Tibial nerve (tissue), 4 donors: ENCODE measurements at regions not wholly inside any gene's neighbourhood (a gene's known extent, or its start where the extent isn't known, plus 50 kb on each side); places are given as distances from the start of the nearest gene placed in this dataset.

Source experiments
- DNase-seq, 2 donors: peaks; one replicate each; pipeline ENCODE4 v3.0.0-alpha.2; 2019; ENCODE audit warnings: low spot score in 2 of 2
- H3K27ac ChIP-seq, 4 donors: fragments of 200-600 bp; sonication (generic) in 3 of 4; one replicate each; pipeline ENCODE4 v1.5.1; 2017 to 2019; ENCODE audit warnings: mild to moderate bottlenecking in 1 of 4
- H3K27me3 ChIP-seq, 2 donors: fragments of 200-600 bp; sonication (generic) in 1 of 2; one replicate each; pipeline versions ENCODE4 v1.5.1 to v1.6.0; 2017 to 2019
- H3K36me3 ChIP-seq, 3 donors: fragments of 200-600 bp; sonication (generic); one replicate each; pipeline ENCODE4 v1.5.1; 2018 to 2019
- H3K4me1 ChIP-seq, 4 donors: fragments of 200-600 bp; sonication (generic) in 3 of 4; one replicate each; pipeline ENCODE4 v1.5.1; 2017 to 2019
- H3K4me3 ChIP-seq, 4 donors: fragments of 200-600 bp; sonication (generic) in 3 of 4; one replicate each; pipeline ENCODE4 v1.5.1; 2017 to 2019; ENCODE audit warnings: mild to moderate bottlenecking in 1 of 4, moderate library complexity in 1 of 4
- H3K9me3 ChIP-seq, 4 donors: fragments of 200-600 bp; sonication (generic) in 3 of 4; one replicate each; pipeline ENCODE4 v1.5.1; 2017 to 2019
- EP300 ChIP-seq, 2 donors: sonication (generic); formaldehyde crosslinking; IDR thresholded peaks; one replicate each; pipeline ENCODE4 v1.6.1; 2017; ENCODE audit warnings: antibody characterized with exemption in 2 of 2, mild to moderate bottlenecking in 1 of 2
- POLR2A ChIP-seq, 2 donors: fragments of 450-650 bp; IDR thresholded peaks; one replicate each; pipeline ENCODE4 v1.6.1; 2017; ENCODE audit warnings: antibody characterized with exemption in 2 of 2, mild to moderate bottlenecking in 2 of 2, moderate library complexity in 2 of 2
- WGBS, 2 donors: methylation state at CpG; one replicate each; pipeline ENCODE4 v1.1.5; 2018; 5-methylcytosine and 5-hydroxymethylcytosine counted together
- TF ChIP-seq, protein P1 (sequence below), 5 experiments: fragments of 200-600 bp in 3 of 5; fragments of 450-650 bp in 2 of 5; sonication (generic) in 3 of 5; IDR thresholded peaks; one replicate each; pipeline ENCODE4 v1.5.1; 2016 to 2019; ENCODE audit warnings: antibody characterized with exemption in 5 of 5, mild to moderate bottlenecking in 3 of 5, moderate library complexity in 2 of 5

DNA sequence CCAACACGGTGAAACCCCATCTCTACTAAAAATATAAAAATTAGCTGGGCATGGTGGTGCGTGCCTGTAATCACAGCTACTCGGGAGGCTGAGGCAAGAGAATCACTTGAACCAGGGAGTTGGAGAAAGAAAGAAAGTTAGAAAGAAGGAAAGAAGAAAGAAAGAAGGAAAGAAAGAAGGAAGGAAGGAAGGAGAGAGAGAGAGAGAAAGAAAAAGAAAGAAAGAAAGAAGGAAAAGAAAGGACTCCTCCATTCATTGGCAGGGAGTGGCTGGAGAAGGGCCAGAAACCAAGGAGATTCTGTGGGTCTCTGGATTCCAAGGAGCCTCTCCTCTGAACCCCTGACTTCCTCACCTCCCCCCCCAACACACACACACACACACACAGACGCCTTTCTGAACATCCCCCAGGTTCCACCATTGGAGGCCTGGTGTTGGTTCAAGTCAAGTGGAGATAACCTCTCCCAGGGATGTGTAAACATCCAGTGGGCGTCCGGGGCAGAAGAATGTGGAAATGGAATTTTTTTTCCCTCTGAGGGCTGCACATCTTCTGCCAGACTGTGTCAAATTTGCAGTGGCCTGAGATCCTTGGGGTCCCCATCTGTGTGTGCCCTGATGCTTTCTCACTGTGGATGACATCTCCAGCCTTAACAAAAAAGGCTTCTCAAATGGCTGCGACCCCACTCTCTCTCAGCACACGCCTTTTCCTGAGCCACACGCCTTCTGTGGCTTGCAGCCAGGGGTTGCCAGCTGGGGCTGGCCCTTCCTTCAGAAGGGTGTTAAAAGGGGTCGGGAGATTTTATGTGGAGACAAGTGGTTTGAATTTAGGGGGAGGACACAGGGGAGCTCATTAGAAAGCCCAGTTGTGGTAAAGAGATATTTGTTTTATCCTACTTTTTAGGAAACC lies 109.3 kb upstream of the HAND1 start:
- H3K36me3 ChIP-seq: no peaks in the 10 kb centered on the region
- TF ChIP-seq, protein P1, sequence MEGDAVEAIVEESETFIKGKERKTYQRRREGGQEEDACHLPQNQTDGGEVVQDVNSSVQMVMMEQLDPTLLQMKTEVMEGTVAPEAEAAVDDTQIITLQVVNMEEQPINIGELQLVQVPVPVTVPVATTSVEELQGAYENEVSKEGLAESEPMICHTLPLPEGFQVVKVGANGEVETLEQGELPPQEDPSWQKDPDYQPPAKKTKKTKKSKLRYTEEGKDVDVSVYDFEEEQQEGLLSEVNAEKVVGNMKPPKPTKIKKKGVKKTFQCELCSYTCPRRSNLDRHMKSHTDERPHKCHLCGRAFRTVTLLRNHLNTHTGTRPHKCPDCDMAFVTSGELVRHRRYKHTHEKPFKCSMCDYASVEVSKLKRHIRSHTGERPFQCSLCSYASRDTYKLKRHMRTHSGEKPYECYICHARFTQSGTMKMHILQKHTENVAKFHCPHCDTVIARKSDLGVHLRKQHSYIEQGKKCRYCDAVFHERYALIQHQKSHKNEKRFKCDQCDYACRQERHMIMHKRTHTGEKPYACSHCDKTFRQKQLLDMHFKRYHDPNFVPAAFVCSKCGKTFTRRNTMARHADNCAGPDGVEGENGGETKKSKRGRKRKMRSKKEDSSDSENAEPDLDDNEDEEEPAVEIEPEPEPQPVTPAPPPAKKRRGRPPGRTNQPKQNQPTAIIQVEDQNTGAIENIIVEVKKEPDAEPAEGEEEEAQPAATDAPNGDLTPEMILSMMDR (IDR thresholded peaks at IDR 0.05): no peak
- TF ChIP-seq POLR2A (IDR thresholded peaks at IDR 0.05) (no peak), EP300 (IDR thresholded peaks at IDR 0.05) (no peak)
- WGBS, 2 donors: 32 to 37% methylated on average over 10 of the region's 10 CpGs
- H3K4me1 ChIP-seq: peaks cover 0 to 4% (median 0%) of the 10 kb centered on the region in 4 donors
- H3K4me3 ChIP-seq: no peak overlapping the region
- DNase-seq: no peak
- peaks cover 0 to 13% of the 10 kb centered on the region in 2 donors for H3K27me3 ChIP-seq
- no peaks in the 10 kb centered on the region for H3K9me3 ChIP-seq
- no peak overlapping the region for H3K27ac ChIP-seq

DNA sequence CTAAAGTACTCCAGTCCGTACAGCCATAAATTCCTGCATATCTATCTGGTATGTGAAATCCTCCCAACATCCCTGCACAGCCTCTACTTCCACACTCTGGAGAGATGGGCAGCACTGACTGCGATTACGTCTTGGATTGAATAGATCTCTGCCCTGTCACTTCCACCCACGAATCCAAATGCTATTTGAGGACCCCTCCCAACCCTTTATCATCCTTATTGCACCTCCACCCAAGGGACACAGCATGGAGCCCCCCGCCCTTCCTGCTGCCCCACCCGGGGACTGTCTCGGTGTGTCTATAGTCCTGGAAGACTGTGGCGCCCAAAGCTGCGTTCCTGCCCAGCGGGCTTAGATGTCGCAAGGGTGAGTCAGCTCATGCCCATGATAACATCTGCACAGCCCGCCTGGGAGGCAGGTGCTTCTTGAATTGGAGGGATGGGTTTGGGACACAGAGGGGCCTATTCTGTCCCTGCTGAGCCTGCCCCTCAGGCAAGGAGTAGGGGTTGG lies 105.7 kb upstream of the HAND1 start:
- Histone ChIP-seq H3K4me3 (no peak overlapping the region), H3K36me3 (no peaks in the 10 kb centered on the region), H3K27me3 (peaks cover 0 to 13% of the 10 kb centered on the region in 2 donors), H3K9me3 (no peaks in the 10 kb centered on the region), H3K27ac (no peak overlapping the region), H3K4me1 (peaks cover 0 to 4% (median 0%) of the 10 kb centered on the region in 4 donors)
- TF ChIP-seq POLR2A (IDR thresholded peaks at IDR 0.05) (no peak), EP300 (IDR thresholded peaks at IDR 0.05) (no peak)
- TF ChIP-seq, protein P1 (IDR thresholded peaks at IDR 0.05): no peak
- DNase-seq: no peak
- WGBS, 2 donors: 66 to 72% methylated on average over 12 of the region's 12 CpGs

DNA sequence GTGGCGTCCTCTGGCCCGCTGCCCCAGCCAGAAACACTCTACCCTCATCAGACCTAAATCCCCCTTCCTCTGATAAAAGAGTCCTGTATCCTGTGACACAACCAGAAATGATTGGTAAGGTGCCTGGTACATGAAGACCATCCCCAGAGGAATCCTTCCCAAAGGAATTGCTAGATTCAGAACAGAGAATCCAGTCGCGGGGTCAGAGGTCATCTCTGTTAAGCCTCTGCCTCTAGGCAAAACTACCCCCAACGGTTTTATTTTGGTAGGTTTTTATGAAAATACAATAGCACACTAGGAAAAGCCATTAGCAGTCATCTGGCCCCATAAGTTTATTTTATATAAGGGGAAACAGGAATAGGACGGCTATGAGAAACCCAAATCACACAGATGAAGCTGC lies 102.4 kb upstream of the HAND1 start:
- WGBS, 2 donors: 70 to 77% methylated on average over 6 of the region's 6 CpGs
- TF ChIP-seq, protein P1 (IDR thresholded peaks at IDR 0.05): no peak
- no peak for TF ChIP-seq EP300 (IDR thresholded peaks at IDR 0.05)
- TF ChIP-seq POLR2A (IDR thresholded peaks at IDR 0.05): no peak
- peaks cover 0 to 22% of the 10 kb centered on the region in 2 donors for H3K27me3 ChIP-seq
- H3K36me3 ChIP-seq: no peaks in the 10 kb centered on the region
- no peak overlapping the region for H3K27ac ChIP-seq
- no peaks in the 10 kb centered on the region for H3K4me1 ChIP-seq
- DNase-seq: no peak
- no peaks in the 10 kb centered on the region for H3K9me3 ChIP-seq
- H3K4me3 ChIP-seq: no peak overlapping the region

DNA sequence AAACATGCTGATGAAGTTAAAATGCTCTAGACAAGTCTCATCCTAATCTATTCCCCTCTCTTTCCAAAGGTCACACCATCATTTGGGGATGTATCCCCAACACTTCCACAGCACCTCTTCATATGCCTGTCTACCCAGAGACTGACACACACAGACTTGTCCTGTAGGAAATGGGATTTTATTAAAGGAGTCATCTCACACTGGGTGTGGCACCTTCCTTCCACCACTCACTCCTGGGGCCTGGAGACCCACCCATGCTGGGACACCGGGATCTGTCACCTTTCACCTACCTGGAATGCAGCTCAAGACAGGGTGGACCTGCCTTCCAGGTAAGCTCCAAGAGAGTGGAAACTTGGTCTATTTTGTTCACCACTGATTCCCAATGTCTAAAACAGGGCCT lies 99.4 kb upstream of the HAND1 start:
- Histone ChIP-seq H3K4me3 (no peak overlapping the region), H3K27ac (no peak overlapping the region), H3K9me3 (no peaks in the 10 kb centered on the region), H3K27me3 (peaks cover 0 to 23% of the 10 kb centered on the region in 2 donors), H3K36me3 (no peaks in the 10 kb centered on the region), H3K4me1 (no peaks in the 10 kb centered on the region)
- TF ChIP-seq EP300 (IDR thresholded peaks at IDR 0.05): no peak
- TF ChIP-seq POLR2A (IDR thresholded peaks at IDR 0.05): no peak
- TF ChIP-seq, protein P1 (IDR thresholded peaks at IDR 0.05): no peak
- no peak for DNase-seq
- WGBS, 2 donors: 75 to 100% methylated on average over 1 of the region's 1 CpG

DNA sequence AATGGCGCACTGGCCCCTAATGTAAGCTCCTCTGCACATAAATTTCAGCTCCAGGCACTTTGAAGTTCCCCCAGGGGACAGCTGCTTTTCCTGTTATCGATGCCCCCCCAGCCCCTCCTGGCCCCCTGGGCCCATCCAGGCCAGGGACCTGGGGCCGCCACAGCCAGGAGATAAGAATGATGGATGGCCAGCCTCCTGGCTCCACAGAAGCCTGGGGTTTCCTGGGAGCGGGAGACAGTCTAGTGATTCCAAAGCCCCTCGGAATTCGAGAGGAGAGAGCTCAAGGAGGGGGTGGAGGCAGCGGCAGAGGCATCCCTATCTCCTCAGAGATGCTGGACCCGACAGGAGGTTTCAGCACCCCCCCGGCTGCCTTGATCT lies 98.4 kb upstream of the HAND1 start:
- WGBS, 2 donors: 33 to 53% methylated on average over 8 to 9 of the region's 9 CpGs
- TF ChIP-seq POLR2A (IDR thresholded peaks at IDR 0.05) (no peak), EP300 (IDR thresholded peaks at IDR 0.05) (no peak)
- TF ChIP-seq, protein P1 (IDR thresholded peaks at IDR 0.05): no peak
- peaks cover 0 to 18% of the 10 kb centered on the region in 2 donors for H3K27me3 ChIP-seq
- no peaks in the 10 kb centered on the region for H3K4me1 ChIP-seq
- no peaks in the 10 kb centered on the region for H3K9me3 ChIP-seq
- no peaks in the 10 kb centered on the region for H3K36me3 ChIP-seq
- no peak for DNase-seq
- H3K4me3 ChIP-seq: no peak overlapping the region
- H3K27ac ChIP-seq: no peak overlapping the region
